Neural progenitor cell (in vitro differentiated cells): ENCODE measurements at regions not wholly inside any gene's neighbourhood (a gene's known extent, or its start where the extent isn't known, plus 50 kb on each side); places are given as distances from the start of the nearest gene placed in this dataset.

ENCODE experiments used
- DNase-seq: peaks from one replicate; pipeline ENCODE4 v3.0.0-alpha.2; 2016; ENCODE audit warnings: low spot score
- H2AFZ ChIP-seq: fragments of 200-600 bp; sonication (generic); replicated peaks from 2 replicates; pipeline ENCODE4 v1.6.1; 2016; ENCODE audit warnings: antibody characterized with exemption
- H3F3A ChIP-seq: fragments of 200-600 bp; sonication (generic); 2 replicates; pipeline ENCODE4 v1.6.1; 2016; ENCODE audit warnings: antibody characterized with exemption, low read depth
- H3K27ac ChIP-seq: fragments of 200-600 bp; sonication (generic); 2 replicates; pipeline ENCODE4 v1.5.1; 2016; ENCODE audit warnings: mild to moderate bottlenecking
- H3K27me3 ChIP-seq: fragments of 200-600 bp; sonication (generic); 2 replicates; pipeline ENCODE4 v1.6.1; 2016; ENCODE audit warnings: mild to moderate bottlenecking, moderate library complexity
- H3K36me3 ChIP-seq: fragments of 200-600 bp; sonication (generic); 2 replicates; pipeline ENCODE4 v1.5.1; 2016
- H3K4me1 ChIP-seq: fragments of 200-600 bp; sonication (generic); 2 replicates; pipeline ENCODE4 v1.6.1; 2016; ENCODE audit warnings: mixed run types
- H3K4me2 ChIP-seq: fragments of 200-600 bp; sonication (generic); 2 replicates; pipeline ENCODE4 v1.6.1; 2016
- H3K4me3 ChIP-seq: fragments of 200-600 bp; sonication (generic); 2 replicates; pipeline ENCODE4 v1.5.1; 2016
- H3K79me2 ChIP-seq: fragments of 200-600 bp; sonication (generic); 2 replicates; pipeline ENCODE4 v1.6.1; 2016; ENCODE audit warnings: low read depth
- H3K9ac ChIP-seq: fragments of 200-600 bp; sonication (generic); 2 replicates; pipeline ENCODE4 v1.6.1; 2016
- H3K9me3 ChIP-seq: fragments of 200-600 bp; sonication (generic); 2 replicates; pipeline ENCODE4 v1.5.1; 2016; ENCODE audit warnings: low read depth
- H4K20me1 ChIP-seq: fragments of 200-600 bp; sonication (generic); 2 replicates; pipeline ENCODE4 v1.6.1; 2016; ENCODE audit warnings: low read depth
- H3K27ac Mint-ChIP-seq: 3 replicates; pipeline ENCODE4 v1.8.0; 2021; ENCODE audit warnings: mixed read lengths
- H3K27me3 Mint-ChIP-seq: 2 replicates; pipeline ENCODE4 v1.8.0; 2022; ENCODE audit warnings: low read depth, mild to moderate bottlenecking, inconsistent platforms, moderate library complexity, mixed read lengths; ENCODE audit not compliant: insufficient read depth
- H3K36me3 Mint-ChIP-seq: 3 replicates; pipeline ENCODE4 v1.8.0; 2021; ENCODE audit warnings: mixed read lengths
- H3K4me1 Mint-ChIP-seq: 3 replicates; pipeline ENCODE4 v1.8.0; 2021; ENCODE audit warnings: mixed read lengths
- H3K4me3 Mint-ChIP-seq: 3 replicates; pipeline ENCODE4 v1.8.0; 2021; ENCODE audit warnings: mild to moderate bottlenecking, moderate library complexity, mixed read lengths
- H3K9me3 Mint-ChIP-seq: 3 replicates; pipeline ENCODE4 v1.8.0; 2020; ENCODE audit warnings: mixed read lengths
- CTCF ChIP-seq: fragments of 200-600 bp; sonication (generic); IDR thresholded peaks from 2 replicates; pipeline ENCODE4 v1.5.1; 2017; ENCODE audit warnings: antibody characterized with exemption, mild to moderate bottlenecking
- EZH2 ChIP-seq: fragments of 200-600 bp; sonication (generic); IDR thresholded peaks from 2 replicates; pipeline ENCODE4 v1.6.1; 2017; ENCODE audit warnings: antibody characterized with exemption, mild to moderate bottlenecking, moderate library complexity
- EZH2phosphoT487 ChIP-seq: fragments of 200-600 bp; sonication (generic); IDR thresholded peaks from 2 replicates; pipeline ENCODE4 v1.6.1; 2017; ENCODE audit warnings: antibody characterized with exemption

DNA sequence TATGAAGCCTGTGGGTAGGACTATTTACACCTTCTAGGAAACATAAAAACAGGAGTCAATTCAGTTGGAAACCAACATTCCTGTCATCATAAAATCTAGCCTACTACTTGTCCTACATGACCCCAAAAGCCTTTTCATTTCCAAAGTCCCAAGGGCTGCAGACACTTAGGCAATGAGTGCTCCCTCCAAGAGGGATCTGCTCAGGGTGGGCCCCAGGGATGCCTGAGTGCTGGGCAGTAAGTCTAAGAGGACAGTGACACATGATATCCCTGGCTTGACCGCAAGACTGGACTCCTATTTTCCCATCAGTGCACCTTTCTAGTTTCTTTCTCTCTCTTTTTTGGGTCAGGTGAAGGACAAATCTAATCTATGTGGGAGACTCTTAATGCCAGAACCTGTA, 1101.3 kb downstream of the GRIK2 start:
- no peaks in the 10 kb centered on the region for H4K20me1 ChIP-seq
- H3K4me2 ChIP-seq, result no peak overlapping the region
- no peak overlapping the region for H3K4me3 Mint-ChIP-seq
- TF ChIP-seq EZH2phosphoT487 (no peak), EZH2 (no peak), CTCF (no peak)
- H3F3A ChIP-seq, result no peaks in the 10 kb centered on the region
- H3K79me2 ChIP-seq, result no peaks in the 10 kb centered on the region
- no peaks in the 10 kb centered on the region for H3K27me3 ChIP-seq
- H3K4me1 ChIP-seq, result no peaks in the 10 kb centered on the region
- no peaks in the 10 kb centered on the region for H3K36me3 ChIP-seq
- no peak overlapping the region for H3K27ac Mint-ChIP-seq
- H3K4me1 Mint-ChIP-seq, result no peaks in the 10 kb centered on the region
- H3K27ac ChIP-seq, result no peak overlapping the region
- no peak overlapping the region for H2AFZ ChIP-seq
- H3K9me3 ChIP-seq, result no peaks in the 10 kb centered on the region
- H3K27me3 Mint-ChIP-seq, result no peaks in the 10 kb centered on the region
- H3K36me3 Mint-ChIP-seq, result no peaks in the 10 kb centered on the region
- H3K4me3 ChIP-seq, result no peak overlapping the region
- no peaks in the 10 kb centered on the region for H3K9me3 Mint-ChIP-seq
- no peak for DNase-seq
- H3K9ac ChIP-seq, result no peak overlapping the region

GRCh38 chr6:102493485-102493884, 1100.0 kb downstream of the GRIK2 start:
- Histone ChIP-seq H3K4me3 (no peak overlapping the region), H4K20me1 (no peaks in the 10 kb centered on the region), H2AFZ (no peak overlapping the region), H3K36me3 (no peaks in the 10 kb centered on the region), H3K27ac (no peak overlapping the region), H3K9ac (no peak overlapping the region), H3K4me2 (no peak overlapping the region), H3K79me2 (no peaks in the 10 kb centered on the region), H3F3A (no peaks in the 10 kb centered on the region), H3K9me3 (no peaks in the 10 kb centered on the region), H3K27me3 (no peaks in the 10 kb centered on the region), H3K4me1 (no peaks in the 10 kb centered on the region)
- TF ChIP-seq CTCF (no peak), EZH2phosphoT487 (no peak)
- H3K27me3 Mint-ChIP-seq, result no peaks in the 10 kb centered on the region
- no peaks in the 10 kb centered on the region for H3K9me3 Mint-ChIP-seq
- no peak overlapping the region for H3K27ac Mint-ChIP-seq
- DNase-seq, result no peak
- H3K36me3 Mint-ChIP-seq, result no peaks in the 10 kb centered on the region
- H3K4me1 Mint-ChIP-seq, result no peaks in the 10 kb centered on the region
- H3K4me3 Mint-ChIP-seq, result no peak overlapping the region

- no peaks in the 10 kb centered on the region for H3F3A ChIP-seq
- no peaks in the 10 kb centered on the region for H4K20me1 ChIP-seq
- Mint-ChIP-seq H3K27me3 (no peaks in the 10 kb centered on the region), H3K4me1 (no peaks in the 10 kb centered on the region), H3K36me3 (no peaks in the 10 kb centered on the region), H3K9me3 (no peaks in the 10 kb centered on the region), H3K4me3 (no peak overlapping the region), H3K27ac (no peak overlapping the region)
- H3K4me3 ChIP-seq, result no peak overlapping the region
- H3K27me3 ChIP-seq, result no peaks in the 10 kb centered on the region
- H3K79me2 ChIP-seq, result no peaks in the 10 kb centered on the region
- no peak for DNase-seq
- no peak overlapping the region for H2AFZ ChIP-seq
- no peak overlapping the region for H3K9ac ChIP-seq
- H3K4me1 ChIP-seq, result no peaks in the 10 kb centered on the region
- no peak overlapping the region for H3K4me2 ChIP-seq
- no peak overlapping the region for H3K27ac ChIP-seq
- no peaks in the 10 kb centered on the region for H3K9me3 ChIP-seq
- no peaks in the 10 kb centered on the region for H3K36me3 ChIP-seq
- TF ChIP-seq EZH2phosphoT487 (no peak), EZH2 (no peak), CTCF (no peak)
Observed at GRCh38 chr6:102488729-102489128, 1095.2 kb downstream of the GRIK2 start.

DNA sequence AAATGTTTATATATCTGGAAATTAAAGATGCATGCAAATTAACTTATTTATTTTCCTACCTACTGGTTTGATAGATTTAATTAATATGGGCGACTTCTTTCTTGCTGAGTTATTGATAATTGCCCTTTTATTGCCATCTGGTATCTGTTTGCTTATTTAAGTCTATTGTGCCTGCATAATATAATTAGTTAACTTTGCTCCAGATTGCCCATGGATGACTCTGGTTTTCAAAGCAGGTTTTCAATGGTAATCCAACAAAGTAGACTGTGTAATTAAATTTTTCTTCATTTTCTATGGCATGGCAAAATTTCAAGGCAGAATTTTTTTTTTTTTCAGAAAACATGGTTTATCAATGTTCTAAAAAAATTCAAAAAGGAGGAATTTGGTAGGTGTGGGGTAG, 1092.0 kb downstream of the GRIK2 start:
- Histone ChIP-seq H3K4me2 (no peak overlapping the region), H3K4me1 (no peaks in the 10 kb centered on the region), H3F3A (no peaks in the 10 kb centered on the region), H2AFZ (no peak overlapping the region), H4K20me1 (no peaks in the 10 kb centered on the region), H3K27me3 (no peaks in the 10 kb centered on the region), H3K4me3 (no peak overlapping the region), H3K9me3 (no peaks in the 10 kb centered on the region), H3K9ac (no peak overlapping the region), H3K79me2 (no peaks in the 10 kb centered on the region), H3K27ac (no peak overlapping the region), H3K36me3 (no peaks in the 10 kb centered on the region)
- no peak for DNase-seq
- Mint-ChIP-seq H3K4me3 (no peak overlapping the region), H3K9me3 (no peaks in the 10 kb centered on the region), H3K36me3 (no peaks in the 10 kb centered on the region), H3K27me3 (no peaks in the 10 kb centered on the region), H3K27ac (no peak overlapping the region), H3K4me1 (no peaks in the 10 kb centered on the region)
- TF ChIP-seq EZH2 (no peak), EZH2phosphoT487 (no peak), CTCF (no peak)
